IPS DF 19.7 (cell line): ENCODE measurements at regions not wholly inside any gene's neighbourhood (a gene's known extent, or its start where the extent isn't known, plus 50 kb on each side); places are given as distances from the start of the nearest gene placed in this dataset.

ENCODE experiments used
- DNase-seq: peaks from one replicate; pipeline ENCODE4 v3.0.0-alpha.2; 2013; ENCODE audit warnings: low read depth, low spot score

GRCh38 chr14:30500222-30500621 lies 58.7 kb upstream of the G2E3 start:
- DNase-seq, result no peak

- DNase-seq, result no peak
Measured at GRCh38 chr14:30507209-30507608, 51.7 kb upstream of the G2E3 start.
